ENCODE measurements at regions not wholly inside any gene's neighbourhood (a gene's known extent, or its start where the extent isn't known, plus 50 kb on each side); places are given as distances from the start of the nearest gene placed in this dataset.

DNA sequence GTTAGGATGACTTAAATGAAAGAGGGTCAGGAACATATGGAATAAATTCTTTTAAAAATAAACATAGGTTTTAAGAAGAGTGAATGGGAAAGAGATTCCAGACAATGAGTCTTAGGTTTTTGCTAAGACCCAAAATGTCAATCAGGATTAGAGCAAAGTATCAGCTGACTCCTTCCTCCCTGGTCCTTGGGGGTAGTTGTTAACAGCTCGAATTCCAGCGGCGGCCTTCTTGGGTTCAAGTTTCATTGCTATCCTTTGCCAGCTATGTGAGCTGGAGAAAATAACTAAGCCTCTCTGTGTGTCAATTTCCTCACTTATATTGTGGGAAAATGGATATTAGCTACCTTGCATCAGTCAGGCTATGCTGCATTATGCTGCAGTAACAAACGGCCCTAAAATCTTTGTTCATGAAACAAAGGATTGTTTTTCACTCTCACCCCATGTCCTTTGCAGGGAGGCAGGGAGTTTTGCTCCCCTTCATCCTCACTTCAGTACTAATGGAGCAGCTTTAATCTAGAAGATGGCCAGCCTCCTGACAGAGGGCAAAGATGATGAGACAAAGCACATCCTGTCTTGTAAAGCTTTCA is 83.8 kb upstream of the RFLNA start:
- H3K4me1 Mint-ChIP-seq (ENCODE audit: insufficient read depth, unreplicated experiment) = no peaks in the 10 kb centered on the region
- no peak for DNase-seq (ENCODE audit: unreplicated experiment)
- POLR2A ChIA-PET = interaction anchor here (1.9 kb wide), 1 partner anchor 13 kb away, joined by 4 read pairs; no protein-coding TSS in a partner anchor
- peaks cover 23% of the 10 kb centered on the region for H3K27me3 Mint-ChIP-seq (ENCODE audit: insufficient read depth, unreplicated experiment)
- H3K4me3 Mint-ChIP-seq (ENCODE audit: unreplicated experiment) = no peak overlapping the region
- TF ChIP-seq, protein P1, sequence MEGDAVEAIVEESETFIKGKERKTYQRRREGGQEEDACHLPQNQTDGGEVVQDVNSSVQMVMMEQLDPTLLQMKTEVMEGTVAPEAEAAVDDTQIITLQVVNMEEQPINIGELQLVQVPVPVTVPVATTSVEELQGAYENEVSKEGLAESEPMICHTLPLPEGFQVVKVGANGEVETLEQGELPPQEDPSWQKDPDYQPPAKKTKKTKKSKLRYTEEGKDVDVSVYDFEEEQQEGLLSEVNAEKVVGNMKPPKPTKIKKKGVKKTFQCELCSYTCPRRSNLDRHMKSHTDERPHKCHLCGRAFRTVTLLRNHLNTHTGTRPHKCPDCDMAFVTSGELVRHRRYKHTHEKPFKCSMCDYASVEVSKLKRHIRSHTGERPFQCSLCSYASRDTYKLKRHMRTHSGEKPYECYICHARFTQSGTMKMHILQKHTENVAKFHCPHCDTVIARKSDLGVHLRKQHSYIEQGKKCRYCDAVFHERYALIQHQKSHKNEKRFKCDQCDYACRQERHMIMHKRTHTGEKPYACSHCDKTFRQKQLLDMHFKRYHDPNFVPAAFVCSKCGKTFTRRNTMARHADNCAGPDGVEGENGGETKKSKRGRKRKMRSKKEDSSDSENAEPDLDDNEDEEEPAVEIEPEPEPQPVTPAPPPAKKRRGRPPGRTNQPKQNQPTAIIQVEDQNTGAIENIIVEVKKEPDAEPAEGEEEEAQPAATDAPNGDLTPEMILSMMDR (IDR thresholded peaks at IDR 0.05; ENCODE audit: unreplicated experiment) = no peak
- no peaks in the 10 kb centered on the region for H3K36me3 Mint-ChIP-seq (ENCODE audit: insufficient read depth, unreplicated experiment)
- intact Hi-C loops (cut with micrococcal nuclease) = no loop called here
- H3K9me3 Mint-ChIP-seq (ENCODE audit: unreplicated experiment) = peaks cover 8% of the 10 kb centered on the region
- CTCF ChIA-PET = no interaction called here
- no peak overlapping the region for H3K27ac Mint-ChIP-seq (ENCODE audit: low read depth, unreplicated experiment)
- no TSS peak for BruUV-seq (replicated peaks)

DNA sequence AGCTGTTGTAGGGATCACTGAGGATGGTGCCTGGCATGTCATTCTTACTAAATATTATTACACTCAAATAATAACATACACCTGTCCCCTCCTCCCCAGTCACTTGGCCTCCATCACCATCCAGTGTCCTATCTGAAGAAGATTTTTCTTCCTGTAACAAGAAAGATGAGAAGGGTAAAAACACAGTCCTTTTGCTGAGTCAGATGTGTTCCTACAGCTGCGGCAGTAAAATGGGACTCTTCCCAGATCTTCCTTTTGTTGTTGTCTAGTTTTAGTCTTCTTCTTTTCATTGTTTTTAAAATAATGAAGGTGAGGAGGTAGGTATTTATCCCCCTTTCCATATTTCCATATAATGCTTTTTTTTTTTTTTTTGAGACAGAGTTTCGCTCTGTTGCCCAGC is 83.1 kb upstream of the RFLNA start:
- Mint-ChIP-seq H3K9me3 (ENCODE audit: unreplicated experiment) (peaks cover 13% of the 10 kb centered on the region), H3K36me3 (ENCODE audit: insufficient read depth, unreplicated experiment) (no peaks in the 10 kb centered on the region), H3K27me3 (ENCODE audit: insufficient read depth, unreplicated experiment) (peaks cover 17% of the 10 kb centered on the region), H3K4me3 (ENCODE audit: unreplicated experiment) (no peak overlapping the region), H3K4me1 (ENCODE audit: insufficient read depth, unreplicated experiment) (no peaks in the 10 kb centered on the region), H3K27ac (ENCODE audit: low read depth, unreplicated experiment) (no peak overlapping the region)
- POLR2A ChIA-PET = interaction anchor here (0.7 to 1.9 kb wide), 2 partner anchors 13 to 367 kb away, joined by 3 to 4 read pairs; no protein-coding TSS in a partner anchor
- TF ChIP-seq, protein P1 (IDR thresholded peaks at IDR 0.05; ENCODE audit: unreplicated experiment) = no peak
- no peak for DNase-seq (ENCODE audit: unreplicated experiment)
- CTCF ChIA-PET = interaction anchor here (0.6 kb wide), 1 partner anchor 172 kb away, joined by 4 read pairs; no protein-coding TSS in a partner anchor
- no TSS peak for BruUV-seq (replicated peaks)
- intact Hi-C loops (cut with micrococcal nuclease) = no loop called here

DNA sequence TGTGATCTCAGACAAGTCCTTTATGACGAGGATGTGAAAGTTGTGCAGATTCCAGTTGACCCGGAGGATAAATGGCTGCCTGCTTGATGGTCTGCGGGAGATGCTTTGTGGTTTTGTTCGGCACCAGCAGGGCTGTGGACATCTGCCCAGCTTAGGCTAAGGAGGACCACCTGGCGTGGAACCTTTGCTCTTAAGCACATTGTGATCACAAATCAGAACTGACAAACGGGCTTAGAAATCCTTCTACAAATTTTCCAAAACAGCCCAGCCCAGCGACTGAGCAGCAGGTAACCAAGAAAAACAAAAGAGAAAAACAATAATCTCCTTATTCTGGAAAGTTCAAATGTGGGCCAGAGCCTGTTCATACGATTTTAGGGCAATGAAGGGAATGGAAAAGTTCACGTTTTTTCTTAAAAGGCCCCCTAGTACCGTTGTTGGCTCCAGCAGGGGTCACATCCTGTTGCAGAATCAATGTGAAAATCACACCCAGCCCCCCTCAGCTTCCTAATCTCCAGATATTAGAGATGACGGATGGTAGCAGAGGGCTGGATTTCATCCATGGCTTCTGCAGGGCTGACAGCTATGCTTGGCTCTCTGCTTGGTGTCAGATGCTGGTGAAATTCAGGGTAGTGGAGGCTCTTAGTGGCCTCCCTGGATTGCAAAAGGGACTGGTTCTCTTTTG is 81.1 kb upstream of the RFLNA start:
- Mint-ChIP-seq H3K27ac (ENCODE audit: low read depth, unreplicated experiment) (no peak overlapping the region), H3K9me3 (ENCODE audit: unreplicated experiment) (peaks cover 14% of the 10 kb centered on the region), H3K4me3 (ENCODE audit: unreplicated experiment) (no peak overlapping the region), H3K27me3 (ENCODE audit: insufficient read depth, unreplicated experiment) (no peaks in the 10 kb centered on the region), H3K4me1 (ENCODE audit: insufficient read depth, unreplicated experiment) (no peaks in the 10 kb centered on the region), H3K36me3 (ENCODE audit: insufficient read depth, unreplicated experiment) (no peaks in the 10 kb centered on the region)
- intact Hi-C loops (cut with micrococcal nuclease) = no loop called here
- CTCF ChIA-PET = no interaction called here
- no peak for DNase-seq (ENCODE audit: unreplicated experiment)
- BruUV-seq (replicated peaks) = no TSS peak
- POLR2A ChIA-PET = no interaction called here
- TF ChIP-seq, protein P1 (IDR thresholded peaks at IDR 0.05; ENCODE audit: unreplicated experiment) = no peak

DNA sequence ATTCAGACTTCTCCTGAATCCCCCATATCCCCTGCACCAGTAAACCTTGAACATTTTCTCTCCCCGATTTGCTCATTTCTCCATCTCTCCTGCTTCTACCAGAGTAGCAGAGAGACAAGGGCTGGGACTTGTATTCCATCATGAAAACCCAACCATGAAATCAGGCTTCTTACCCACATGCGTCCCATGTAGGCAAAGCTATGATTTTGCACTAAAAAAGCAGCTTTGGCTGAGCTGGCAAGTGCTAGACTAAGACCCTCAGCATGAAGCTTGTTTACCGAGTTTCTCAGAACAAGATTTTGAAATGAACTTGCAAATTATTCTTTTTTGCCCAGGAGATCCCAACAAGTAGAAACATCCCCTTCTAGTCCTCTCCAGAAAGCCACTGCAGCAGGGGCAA is 80.3 kb upstream of the RFLNA start:
- no TSS peak for BruUV-seq (replicated peaks)
- no peak overlapping the region for H3K4me3 Mint-ChIP-seq (ENCODE audit: unreplicated experiment)
- no peaks in the 10 kb centered on the region for H3K4me1 Mint-ChIP-seq (ENCODE audit: insufficient read depth, unreplicated experiment)
- H3K27me3 Mint-ChIP-seq (ENCODE audit: insufficient read depth, unreplicated experiment) = no peaks in the 10 kb centered on the region
- ChIA-PET POLR2A (no interaction called here), CTCF (interaction anchor here (1.0 kb wide), 1 partner anchor 17 kb away, joined by 3 read pairs; no protein-coding TSS in a partner anchor)
- intact Hi-C loops (cut with micrococcal nuclease) = no loop called here
- no peaks in the 10 kb centered on the region for H3K36me3 Mint-ChIP-seq (ENCODE audit: insufficient read depth, unreplicated experiment)
- H3K9me3 Mint-ChIP-seq (ENCODE audit: unreplicated experiment) = peaks cover 14% of the 10 kb centered on the region
- DNase-seq (ENCODE audit: unreplicated experiment) = no peak
- TF ChIP-seq, protein P1 (IDR thresholded peaks at IDR 0.05; ENCODE audit: unreplicated experiment) = no peak
- no peak overlapping the region for H3K27ac Mint-ChIP-seq (ENCODE audit: low read depth, unreplicated experiment)

Measured in MCF 10A (cell line).